ENCODE measurements at regions not wholly inside any gene's neighbourhood (a gene's known extent, or its start where the extent isn't known, plus 50 kb on each side); places are given as distances from the start of the nearest gene placed in this dataset.

GRCh38 chr1:222387007-222387814 is 160.7 kb downstream of the HHIPL2 start:
- Mint-ChIP-seq H3K9me3 (ENCODE audit: unreplicated experiment) (no peaks in the 10 kb centered on the region), H3K4me3 (ENCODE audit: unreplicated experiment) (no peak overlapping the region), H3K36me3 (ENCODE audit: unreplicated experiment) (no peaks in the 10 kb centered on the region), H3K4me1 (ENCODE audit: low read depth, unreplicated experiment) (no peaks in the 10 kb centered on the region), H3K27me3 (ENCODE audit: unreplicated experiment) (no peaks in the 10 kb centered on the region), H3K27ac (ENCODE audit: unreplicated experiment) (no peak overlapping the region)
- peak; percentile 38 for TF ChIP-seq CTCF (IDR thresholded peaks at IDR 0.05; ENCODE audit: partially characterized antibody, unreplicated experiment)
- DNase-seq = peak; percentile 50

GRCh38 chr1:222385955-222386354 is 161.9 kb downstream of the HHIPL2 start:
- Mint-ChIP-seq H3K27ac (ENCODE audit: unreplicated experiment) (no peak overlapping the region), H3K4me3 (ENCODE audit: unreplicated experiment) (no peak overlapping the region), H3K36me3 (ENCODE audit: unreplicated experiment) (no peaks in the 10 kb centered on the region), H3K4me1 (ENCODE audit: low read depth, unreplicated experiment) (no peaks in the 10 kb centered on the region), H3K9me3 (ENCODE audit: unreplicated experiment) (no peaks in the 10 kb centered on the region), H3K27me3 (ENCODE audit: unreplicated experiment) (no peaks in the 10 kb centered on the region)
- no peak for TF ChIP-seq CTCF (IDR thresholded peaks at IDR 0.05; ENCODE audit: partially characterized antibody, unreplicated experiment)
- no peak for DNase-seq

GRCh38 chr1:222385262-222385661 is 162.6 kb downstream of the HHIPL2 start:
- no peak for TF ChIP-seq CTCF (IDR thresholded peaks at IDR 0.05; ENCODE audit: partially characterized antibody, unreplicated experiment)
- Mint-ChIP-seq H3K36me3 (ENCODE audit: unreplicated experiment) (peaks cover 5% of the 10 kb centered on the region), H3K4me1 (ENCODE audit: low read depth, unreplicated experiment) (no peaks in the 10 kb centered on the region), H3K4me3 (ENCODE audit: unreplicated experiment) (no peak overlapping the region), H3K27me3 (ENCODE audit: unreplicated experiment) (no peaks in the 10 kb centered on the region), H3K27ac (ENCODE audit: unreplicated experiment) (no peak overlapping the region), H3K9me3 (ENCODE audit: unreplicated experiment) (no peaks in the 10 kb centered on the region)
- DNase-seq = no peak

GRCh38 chr1:222384531-222384930 is 163.4 kb downstream of the HHIPL2 start:
- Mint-ChIP-seq H3K9me3 (ENCODE audit: unreplicated experiment) (peaks cover 4% of the 10 kb centered on the region), H3K27ac (ENCODE audit: unreplicated experiment) (no peak overlapping the region), H3K4me3 (ENCODE audit: unreplicated experiment) (no peak overlapping the region), H3K27me3 (ENCODE audit: unreplicated experiment) (no peaks in the 10 kb centered on the region), H3K36me3 (ENCODE audit: unreplicated experiment) (peaks cover 12% of the 10 kb centered on the region), H3K4me1 (ENCODE audit: low read depth, unreplicated experiment) (no peaks in the 10 kb centered on the region)
- DNase-seq = no peak
- TF ChIP-seq CTCF (IDR thresholded peaks at IDR 0.05; ENCODE audit: partially characterized antibody, unreplicated experiment) = no peak

GRCh38 chr1:222382171-222382570 is 165.7 kb downstream of the HHIPL2 start:
- Mint-ChIP-seq H3K27ac (ENCODE audit: unreplicated experiment) (no peak overlapping the region), H3K27me3 (ENCODE audit: unreplicated experiment) (no peaks in the 10 kb centered on the region), H3K4me1 (ENCODE audit: low read depth, unreplicated experiment) (no peaks in the 10 kb centered on the region), H3K36me3 (ENCODE audit: unreplicated experiment) (peaks cover 12% of the 10 kb centered on the region), H3K9me3 (ENCODE audit: unreplicated experiment) (peaks cover 4% of the 10 kb centered on the region), H3K4me3 (ENCODE audit: unreplicated experiment) (no peak overlapping the region)
- no peak for TF ChIP-seq CTCF (IDR thresholded peaks at IDR 0.05; ENCODE audit: partially characterized antibody, unreplicated experiment)
- no peak for DNase-seq
